WI38 (cell line): ENCODE measurements at regions not wholly inside any gene's neighbourhood (a gene's known extent, or its start where the extent isn't known, plus 50 kb on each side); places are given as distances from the start of the nearest gene placed in this dataset.
"Not testable (repeated sequence)": the region's sequence is repeated elsewhere in the genome, so short reads cannot be mapped to it uniquely, and the experiment has no call there.

Experiments
- H3K4me3 ChIP-seq: 2 replicates; pipeline ENCODE4 v1.5.1; 2011; ENCODE audit warnings: low read depth, mild to moderate bottlenecking, control low read depth, low read length

- not testable (repeated sequence) for H3K4me3 ChIP-seq
Observed at GRCh38 chr1:148222399-148223159, 70.5 kb upstream of the NBPF11 start.

GRCh38 chr1:148221593-148221992, 69.5 kb upstream of the NBPF11 start:
- H3K4me3 ChIP-seq = not testable (repeated sequence)

GRCh38 chr1:148219229-148219628, 67.1 kb upstream of the NBPF11 start:
- H3K4me3 ChIP-seq = not testable (repeated sequence)

- not testable (repeated sequence) for H3K4me3 ChIP-seq
Observed at GRCh38 chr1:148211191-148211590, 59.1 kb upstream of the NBPF11 start.

GRCh38 chr1:148210624-148211023, 58.5 kb upstream of the NBPF11 start:
- H3K4me3 ChIP-seq = not testable (repeated sequence)

GRCh38 chr1:148210166-148210565, 58.1 kb upstream of the NBPF11 start:
- H3K4me3 ChIP-seq = not testable (repeated sequence)

GRCh38 chr1:148202013-148202412, 49.9 kb upstream of the NBPF11 start:
- not testable (repeated sequence) for H3K4me3 ChIP-seq
